Astrocyte of the spinal cord (primary cell): ENCODE measurements at regions not wholly inside any gene's neighbourhood (a gene's known extent, or its start where the extent isn't known, plus 50 kb on each side); places are given as distances from the start of the nearest gene placed in this dataset.

Experiments used
- DNase-seq: peaks from one replicate; pipeline ENCODE4 v3.0.0; 2011; ENCODE audit warnings: low read depth, low spot score
- H3K4me3 ChIP-seq: 2 replicates; pipeline ENCODE4 v1.5.1; 2011; ENCODE audit warnings: low read depth, mild to moderate bottlenecking, low read length, moderate library complexity
- CTCF ChIP-seq: IDR thresholded peaks from 2 replicates; pipeline ENCODE4 v1.5.1; 2012; ENCODE audit warnings: low read depth, mild to moderate bottlenecking, low read length, inconsistent platforms
- in situ Hi-C: cut with HindIII; loops from 2 replicates; pipeline ENCODE4 v1.10.0; 2017; ENCODE audit warnings: low sequenced_read_pairs

- in situ Hi-C loops = no loop called here
- H3K4me3 ChIP-seq = no peak overlapping the region
- no peak for DNase-seq
- TF ChIP-seq CTCF = no peak
Measured at GRCh38 chr20:59376109-59376841, 75.9 kb downstream of the EDN3 start.

GRCh38 chr20:59376998-59377397 lies 76.6 kb downstream of the EDN3 start:
- no peak overlapping the region for H3K4me3 ChIP-seq
- in situ Hi-C loops = no loop called here
- TF ChIP-seq CTCF = no peak
- no peak for DNase-seq

GRCh38 chr20:59377842-59378241 lies 77.4 kb downstream of the EDN3 start:
- no peak for DNase-seq
- in situ Hi-C loops = no loop called here

GRCh38 chr20:59378396-59378795 lies 78.0 kb downstream of the EDN3 start:
- in situ Hi-C loops = no loop called here
- no peak for DNase-seq
- H3K4me3 ChIP-seq = no peak overlapping the region
- TF ChIP-seq CTCF = no peak

More at GRCh38 chr20:59377842-59378241, 77.4 kb downstream of the EDN3 start:
- H3K4me3 ChIP-seq = no peak overlapping the region
- TF ChIP-seq CTCF = no peak

- in situ Hi-C loops = no loop called here
- no peak overlapping the region for H3K4me3 ChIP-seq
- no peak for TF ChIP-seq CTCF
- no peak for DNase-seq
Measured at GRCh38 chr20:59378966-59379365, 78.6 kb downstream of the EDN3 start.

- TF ChIP-seq CTCF = no peak
- in situ Hi-C loops = no loop called here
- H3K4me3 ChIP-seq = no peak overlapping the region
- DNase-seq = no peak
Measured at GRCh38 chr20:59381689-59382088, 81.3 kb downstream of the EDN3 start.
